Adipocyte (in vitro differentiated cells): ENCODE measurements at regions not wholly inside any gene's neighbourhood (a gene's known extent, or its start where the extent isn't known, plus 50 kb on each side); places are given as distances from the start of the nearest gene placed in this dataset.

Experiments
- DNase-seq: peaks from one replicate; pipeline ENCODE4 v3.0.0-alpha.2; 2015; ENCODE audit warnings: low read depth
- H3K27me3 ChIP-seq: replicated peaks from 2 replicates; pipeline ENCODE4 v1.7.0; 2013; ENCODE audit warnings: mild to moderate bottlenecking, low read length, moderate library complexity; ENCODE audit not compliant: control insufficient read depth, insufficient read depth
- H3K36me3 ChIP-seq: 2 replicates; pipeline ENCODE4 v1.7.0; 2013; ENCODE audit warnings: low read length, mild to moderate bottlenecking, moderate library complexity; ENCODE audit not compliant: control insufficient read depth, insufficient read depth, severe bottlenecking
- H3K4me1 ChIP-seq: 2 replicates; pipeline ENCODE4 v1.7.0; 2013; ENCODE audit warnings: mild to moderate bottlenecking, low read length, moderate library complexity; ENCODE audit not compliant: control insufficient read depth, insufficient read depth
- H3K4me3 ChIP-seq: 2 replicates; pipeline ENCODE4 v1.7.0; 2013; ENCODE audit warnings: mild to moderate bottlenecking, low read length, moderate library complexity
- H3K9ac ChIP-seq: 2 replicates; pipeline ENCODE4 v1.7.0; 2013; ENCODE audit warnings: mild to moderate bottlenecking, low read length, moderate library complexity
- H3K9me3 ChIP-seq: 2 replicates; pipeline ENCODE4 v1.7.0; 2013; ENCODE audit warnings: mild to moderate bottlenecking, low read length, moderate library complexity; ENCODE audit not compliant: control insufficient read depth

- Histone ChIP-seq H3K9me3 (peaks cover 2% of the 10 kb centered on the region), H3K9ac (no peak overlapping the region), H3K36me3 (no peaks in the 10 kb centered on the region), H3K27me3 (no peaks in the 10 kb centered on the region), H3K4me3 (no peak overlapping the region), H3K4me1 (no peaks in the 10 kb centered on the region)
- DNase-seq, result no peak
These were observed 50.9 kb upstream of the ZNF354B start for GRCh38 chr5:178808886-178809285.

- no peak for DNase-seq
- Histone ChIP-seq H3K27me3 (no peaks in the 10 kb centered on the region), H3K4me1 (no peaks in the 10 kb centered on the region), H3K36me3 (no peaks in the 10 kb centered on the region), H3K9me3 (no peaks in the 10 kb centered on the region), H3K9ac (no peak overlapping the region), H3K4me3 (no peak overlapping the region)
These were observed 58.7 kb upstream of the ZNF354B start for GRCh38 chr5:178801021-178801420.

GRCh38 chr5:178797546-178798440 is 62.0 kb upstream of the ZNF354B start:
- Histone ChIP-seq H3K27me3 (no peaks in the 10 kb centered on the region), H3K4me1 (no peaks in the 10 kb centered on the region), H3K9ac (no peak overlapping the region), H3K36me3 (no peaks in the 10 kb centered on the region), H3K4me3 (no peak overlapping the region), H3K9me3 (no peaks in the 10 kb centered on the region)
- no peak for DNase-seq

GRCh38 chr5:178797101-178797521 is 62.6 kb upstream of the ZNF354B start:
- Histone ChIP-seq H3K4me1 (no peaks in the 10 kb centered on the region), H3K9me3 (no peaks in the 10 kb centered on the region), H3K36me3 (no peaks in the 10 kb centered on the region), H3K4me3 (no peak overlapping the region), H3K27me3 (no peaks in the 10 kb centered on the region), H3K9ac (no peak overlapping the region)
- no peak for DNase-seq

- Histone ChIP-seq H3K9me3 (no peaks in the 10 kb centered on the region), H3K4me1 (no peaks in the 10 kb centered on the region), H3K27me3 (no peaks in the 10 kb centered on the region), H3K36me3 (no peaks in the 10 kb centered on the region), H3K4me3 (no peak overlapping the region), H3K9ac (no peak overlapping the region)
- DNase-seq, result no peak
These were observed 63.4 kb upstream of the ZNF354B start for GRCh38 chr5:178796165-178796945.

GRCh38 chr5:178794433-178794832 is 64.0 kb upstream of the ZNF354A start:
- DNase-seq, result no peak
- H3K4me1 ChIP-seq, result no peaks in the 10 kb centered on the region
- H3K27me3 ChIP-seq, result no peaks in the 10 kb centered on the region
- H3K9me3 ChIP-seq, result no peaks in the 10 kb centered on the region
- H3K4me3 ChIP-seq, result no peak overlapping the region
- no peak overlapping the region for H3K9ac ChIP-seq
- H3K36me3 ChIP-seq, result no peaks in the 10 kb centered on the region

GRCh38 chr5:178793696-178794095 is 63.2 kb upstream of the ZNF354A start:
- Histone ChIP-seq H3K9ac (no peak overlapping the region), H3K4me3 (no peak overlapping the region)

GRCh38 chr5:178793151-178793550 is 62.7 kb upstream of the ZNF354A start:
- no peaks in the 10 kb centered on the region for H3K9me3 ChIP-seq
- no peaks in the 10 kb centered on the region for H3K4me1 ChIP-seq
- no peak overlapping the region for H3K9ac ChIP-seq
- no peaks in the 10 kb centered on the region for H3K36me3 ChIP-seq
- no peaks in the 10 kb centered on the region for H3K27me3 ChIP-seq
- no peak overlapping the region for H3K4me3 ChIP-seq
- no peak for DNase-seq

More at GRCh38 chr5:178793696-178794095, 63.2 kb upstream of the ZNF354A start:
- Histone ChIP-seq H3K27me3 (no peaks in the 10 kb centered on the region), H3K9me3 (no peaks in the 10 kb centered on the region), H3K36me3 (no peaks in the 10 kb centered on the region), H3K4me1 (no peaks in the 10 kb centered on the region)
- DNase-seq, result no peak

- Histone ChIP-seq H3K4me3 (no peak overlapping the region), H3K9ac (no peak overlapping the region), H3K27me3 (no peaks in the 10 kb centered on the region), H3K9me3 (no peaks in the 10 kb centered on the region), H3K4me1 (no peaks in the 10 kb centered on the region), H3K36me3 (no peaks in the 10 kb centered on the region)
- DNase-seq, result no peak
These were observed 61.5 kb upstream of the ZNF354A start for GRCh38 chr5:178791976-178792375.

- no peak overlapping the region for H3K9ac ChIP-seq
- H3K4me1 ChIP-seq, result no peaks in the 10 kb centered on the region
- no peaks in the 10 kb centered on the region for H3K9me3 ChIP-seq
- H3K36me3 ChIP-seq, result no peaks in the 10 kb centered on the region
- no peak overlapping the region for H3K4me3 ChIP-seq
- DNase-seq, result peak; percentile 4
- H3K27me3 ChIP-seq, result no peaks in the 10 kb centered on the region
These were observed 59.9 kb upstream of the ZNF354A start for GRCh38 chr5:178790371-178790770.

GRCh38 chr5:178788381-178789085 is 58.1 kb upstream of the ZNF354A start:
- Histone ChIP-seq H3K4me3 (no peak overlapping the region), H3K9me3 (no peaks in the 10 kb centered on the region), H3K9ac (no peak overlapping the region), H3K36me3 (no peaks in the 10 kb centered on the region), H3K4me1 (no peaks in the 10 kb centered on the region), H3K27me3 (no peaks in the 10 kb centered on the region)
- no peak for DNase-seq
